HUDEP-2 (cell line): ENCODE measurements at regions not wholly inside any gene's neighbourhood (a gene's known extent, or its start where the extent isn't known, plus 50 kb on each side); places are given as distances from the start of the nearest gene placed in this dataset.

Experiments
- DNase-seq, 76 experiments: peaks; one replicate each; lab custom pipeline; 2025; ENCODE audit not compliant: unreplicated experiment in 76 of 76; lab: John Stamatoyannopoulos, UW

GRCh38 chr3:193187070-193187722 lies 53.8 kb upstream of the PLAAT1 start:
- DNase-seq: no peak

- DNase-seq: peak in 7 of 76 experiments; percentile 1 to 8 (median 2)
Measured at GRCh38 chr3:193190146-193190786, 50.8 kb upstream of the PLAAT1 start.
